ENCODE measurements at regions not wholly inside any gene's neighbourhood (a gene's known extent, or its start where the extent isn't known, plus 50 kb on each side); places are given as distances from the start of the nearest gene placed in this dataset.

- TF ChIP-seq SMC3 (IDR thresholded peaks at IDR 0.05; ENCODE audit: low read depth, low read length) (no peak), CTCF (conservative IDR thresholded peaks at IDR 0.05; ENCODE audit: low read depth, low read length) (no peak), RCOR1 (IDR thresholded peaks at IDR 0.05; ENCODE audit: insufficient replicate concordance, low read length) (no peak)
Observed at GRCh38 chr4:138789796-138790195, 225.8 kb upstream of the NOCT start.
